SH-SY5Y (cell line): ENCODE measurements at regions not wholly inside any gene's neighbourhood (a gene's known extent, or its start where the extent isn't known, plus 50 kb on each side); places are given as distances from the start of the nearest gene placed in this dataset.

Experiments
- GATA2 ChIP-seq: IDR thresholded peaks from 2 replicates; pipeline ENCODE4 v1.6.1; 2011; ENCODE audit warnings: mild to moderate bottlenecking, low read depth, low read length
- GATA3 ChIP-seq: IDR thresholded peaks from 2 replicates; pipeline ENCODE4 v1.6.1; 2011; ENCODE audit warnings: low read depth, mild to moderate bottlenecking, low read length, moderate library complexity

GRCh38 chrX:20479048-20479447 is 212.3 kb upstream of the RPS6KA3 start:
- no peak for TF ChIP-seq GATA2
- no peak for TF ChIP-seq GATA3
